ENCODE measurements at regions not wholly inside any gene's neighbourhood (a gene's known extent, or its start where the extent isn't known, plus 50 kb on each side); places are given as distances from the start of the nearest gene placed in this dataset.
A peak's percentile ranks its signal among the peaks of the same experiment; 100 is the strongest.

- ChIA-PET RAD21 (ENCODE audit: unreplicated experiment) (no interaction called here), POLR2A (no interaction called here), SMC1A (ENCODE audit: uncharacterized antibody, unreplicated experiment) (interaction anchor here (1.7 kb wide), 1 partner anchor 47 kb away, joined by 3 read pairs; no protein-coding TSS in a partner anchor), CTCF (interaction anchor here (0.9 kb wide), 1 partner anchor 201 kb away, joined by 3 read pairs; no protein-coding TSS in a partner anchor)
- H4K20me1 ChIP-seq (ENCODE audit: control insufficient read depth, insufficient read depth): no peaks in the 10 kb centered on the region
- H3K27me3 ChIP-seq (replicated peaks in 1 of 2; ENCODE audit: control insufficient read depth in 2 of 2, insufficient read depth in 2 of 2, low read length in 1 of 2): no peaks in the 10 kb centered on the region
- H3K4me1 ChIP-seq (ENCODE audit: control insufficient read depth, insufficient read depth, low read length): no peaks in the 10 kb centered on the region
- H3K4me3 ChIP-seq: no peak overlapping the region
- H3K9me3 ChIP-seq (replicated peaks; ENCODE audit: control insufficient read depth, insufficient read depth, low read length): no peaks in the 10 kb centered on the region
- no peak overlapping the region for H3K27ac ChIP-seq (ENCODE audit: control insufficient read depth, insufficient read depth)
- no peak overlapping the region for H3K4me2 ChIP-seq (ENCODE audit: control insufficient read depth, insufficient read depth)
- H2AFZ ChIP-seq (ENCODE audit: control insufficient read depth, low read depth, low read length): no peak overlapping the region
- FAIRE-seq: no peak
- ATAC-seq: peak; percentile 52
- BruUV-seq (replicated peaks): no TSS peak
- intact Hi-C loops (cut with micrococcal nuclease; ENCODE audit: unreplicated experiment) (no loop called here), in situ Hi-C loops (cut with MboI) (no loop called here)
- no peak for DNase-seq (ENCODE audit: low read depth, low spot score)
- H3K79me2 ChIP-seq (ENCODE audit: control insufficient read depth, insufficient read depth, low read length): no peaks in the 10 kb centered on the region
- H3K36me3 ChIP-seq (ENCODE audit: control insufficient read depth in 2 of 2, insufficient read depth in 2 of 2, low read length in 1 of 2): no peaks in the 10 kb centered on the region
- H3K9ac ChIP-seq (ENCODE audit: control insufficient read depth, insufficient read depth, low read length): no peak overlapping the region
- TF ChIP-seq RB1 (IDR thresholded peaks at IDR 0.05; ENCODE audit: borderline replicate concordance) (no peak), STAT1 (conservative IDR thresholded peaks at IDR 0.05) (no peak), MAX (IDR thresholded peaks at IDR 0.05; ENCODE audit: low read depth, low read length) (no peak), IKZF2 (IDR thresholded peaks at IDR 0.05) (peak in 1 of 2 experiments; percentile 29; a peak in 1 of 4 replicates), TCF3 (IDR thresholded peaks at IDR 0.05; ENCODE audit: borderline replicate concordance, insufficient read depth, low read depth, low read length) (no peak), SP1 (IDR thresholded peaks at IDR 0.05; ENCODE audit: low read depth, low read length) (no peak), CTCF (IDR thresholded peaks at IDR 0.05 in 2 of 3, conservative IDR thresholded peaks at IDR 0.05 in 1 of 3; ENCODE audit: control insufficient read depth in 2 of 3, extremely low read depth in 1 of 3, insufficient read depth in 1 of 3, low read depth in 3 of 3, low read length in 3 of 3) (no peak), ZNF592 (IDR thresholded peaks at IDR 0.05) (no peak), JUND (IDR thresholded peaks at IDR 0.05; ENCODE audit: low read depth, low read length) (no peak), SIN3A (IDR thresholded peaks at IDR 0.05; ENCODE audit: low read depth, low read length) (no peak), MTA2 (IDR thresholded peaks at IDR 0.05; ENCODE audit: low read depth) (peak; percentile 82), BMI1 (IDR thresholded peaks at IDR 0.05; ENCODE audit: borderline replicate concordance) (peak; percentile 19; the same call in 1 of the 2 replicates), SPI1 (IDR thresholded peaks at IDR 0.05; ENCODE audit: borderline replicate concordance, insufficient read depth, low read depth, low read length) (peak; percentile 68; the same call in 1 of the 2 replicates), ATF7 (IDR thresholded peaks at IDR 0.05; ENCODE audit: low read depth) (0 out of 2 replicates have a peak, but pooled peaks have one; percentile 19), NFIC (IDR thresholded peaks at IDR 0.05; ENCODE audit: low read depth, low read length) (no peak), CBFB (IDR thresholded peaks at IDR 0.05; ENCODE audit: low read depth) (no peak), CREB1 (IDR thresholded peaks at IDR 0.05; ENCODE audit: low read depth) (no peak), CHD4 (IDR thresholded peaks at IDR 0.05) (no peak), RELB (IDR thresholded peaks at IDR 0.05; ENCODE audit: low read depth) (no peak)
These were observed 483.0 kb downstream of the EBF1 start for GRCh38 chr5:158616707-158617106.
